Endodermal cell (in vitro differentiated cells): ENCODE measurements at regions not wholly inside any gene's neighbourhood (a gene's known extent, or its start where the extent isn't known, plus 50 kb on each side); places are given as distances from the start of the nearest gene placed in this dataset.

ENCODE experiments used
- DNase-seq: peaks from one replicate; pipeline ENCODE4 v3.0.0-alpha.2; 2017
- H3K27ac ChIP-seq: 2 replicates; pipeline ENCODE4 v1.5.1; 2013; ENCODE audit warnings: mild to moderate bottlenecking, low read depth, low read length, moderate library complexity
- H3K27me3 ChIP-seq: 2 replicates; pipeline ENCODE4 v1.6.1; 2013; ENCODE audit warnings: mild to moderate bottlenecking, low read length, moderate library complexity; ENCODE audit not compliant: insufficient read depth, control insufficient read depth, poor library complexity, severe bottlenecking
- H3K36me3 ChIP-seq: 2 replicates; pipeline ENCODE4 v1.7.0; 2013; ENCODE audit warnings: mild to moderate bottlenecking, low read length, moderate library complexity; ENCODE audit not compliant: control insufficient read depth, insufficient read depth
- H3K4me1 ChIP-seq: one replicate; pipeline ENCODE4 v1.7.0; 2013; ENCODE audit warnings: low read length; ENCODE audit not compliant: control insufficient read depth, insufficient read depth
- H3K4me3 ChIP-seq: 2 replicates; pipeline ENCODE4 v1.5.1; 2013; ENCODE audit warnings: mild to moderate bottlenecking, low read length, moderate library complexity
- H3K9ac ChIP-seq: 2 replicates; pipeline ENCODE4 v1.6.1; 2013; ENCODE audit warnings: mild to moderate bottlenecking, low read length, moderate library complexity; ENCODE audit not compliant: poor library complexity, severe bottlenecking; ENCODE audit errors: extremely low read depth
- H3K9me3 ChIP-seq: 2 replicates; pipeline ENCODE4 v1.6.1; 2013; ENCODE audit warnings: mild to moderate bottlenecking, low read length, moderate library complexity; ENCODE audit not compliant: control insufficient read depth
- H3K27ac Mint-ChIP-seq: 2 replicates; pipeline ENCODE4 v1.8.0; 2020; ENCODE audit warnings: mixed read lengths
- H3K27me3 Mint-ChIP-seq: 2 replicates; pipeline ENCODE4 v1.8.0; 2021; ENCODE audit warnings: mild to moderate bottlenecking, mixed read lengths; ENCODE audit not compliant: insufficient read depth
- H3K36me3 Mint-ChIP-seq: 2 replicates; pipeline ENCODE4 v1.8.0; 2020; ENCODE audit warnings: low read depth, mixed read lengths
- H3K4me1 Mint-ChIP-seq: 2 replicates; pipeline ENCODE4 v1.8.0; 2020; ENCODE audit warnings: mixed read lengths
- H3K4me3 Mint-ChIP-seq: 2 replicates; pipeline ENCODE4 v1.8.0; 2020; ENCODE audit warnings: mild to moderate bottlenecking, moderate library complexity, mixed read lengths
- H3K9me3 Mint-ChIP-seq: 2 replicates; pipeline ENCODE4 v1.8.0; 2020; ENCODE audit warnings: mild to moderate bottlenecking, mixed read lengths
- WGBS, 2 experiments: methylation state at CpG; one replicate each; pipeline versions ENCODE4 v1.1.5 to v1.1.7; 2013; ENCODE audit warnings: missing lambda C conversion rate in 2 of 2, mixed read lengths in 1 of 2; ENCODE audit not compliant: insufficient coverage in 1 of 2, insufficient read length in 1 of 2; 5-methylcytosine and 5-hydroxymethylcytosine counted together
- TF ChIP-seq, protein P1 (sequence below): fragments of 200-600 bp; sonication (generic); conservative IDR thresholded peaks from 2 replicates; pipeline ENCODE4 v1.5.0; 2021; ENCODE audit warnings: antibody characterized with exemption, mild to moderate bottlenecking

DNA sequence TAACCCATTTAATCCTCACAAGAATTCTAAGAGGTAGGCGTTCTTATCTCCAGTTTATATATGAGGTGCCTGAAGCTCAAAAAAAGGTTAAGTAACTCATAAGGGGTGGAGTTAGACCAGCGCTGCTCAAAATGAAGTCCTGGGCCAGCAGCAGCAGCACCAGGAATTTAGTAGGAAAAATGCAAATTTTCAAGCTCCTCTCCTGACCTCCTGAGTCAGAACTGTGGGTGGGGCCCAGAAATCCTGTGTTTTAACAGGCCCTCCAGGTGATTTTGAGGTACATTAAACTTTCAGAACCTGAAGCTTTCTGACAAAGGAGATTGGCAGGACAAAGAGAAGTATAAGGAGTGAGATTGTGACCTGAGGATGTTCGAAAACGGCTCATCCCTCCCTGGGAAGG is 66.0 kb upstream of the CCDC85A start:
- H3K4me1 ChIP-seq: no peaks in the 10 kb centered on the region
- H3K9me3 ChIP-seq: no peaks in the 10 kb centered on the region
- H3K4me3 ChIP-seq: no peak overlapping the region
- 70 to 75% methylated on average over 2 to 4 of the region's 4 CpGs for WGBS, 2 experiments
- H3K9me3 Mint-ChIP-seq: no peaks in the 10 kb centered on the region
- peaks cover 7% of the 10 kb centered on the region for H3K4me1 Mint-ChIP-seq
- H3K27ac ChIP-seq: no peak overlapping the region
- no peaks in the 10 kb centered on the region for H3K36me3 ChIP-seq
- TF ChIP-seq, protein P1, sequence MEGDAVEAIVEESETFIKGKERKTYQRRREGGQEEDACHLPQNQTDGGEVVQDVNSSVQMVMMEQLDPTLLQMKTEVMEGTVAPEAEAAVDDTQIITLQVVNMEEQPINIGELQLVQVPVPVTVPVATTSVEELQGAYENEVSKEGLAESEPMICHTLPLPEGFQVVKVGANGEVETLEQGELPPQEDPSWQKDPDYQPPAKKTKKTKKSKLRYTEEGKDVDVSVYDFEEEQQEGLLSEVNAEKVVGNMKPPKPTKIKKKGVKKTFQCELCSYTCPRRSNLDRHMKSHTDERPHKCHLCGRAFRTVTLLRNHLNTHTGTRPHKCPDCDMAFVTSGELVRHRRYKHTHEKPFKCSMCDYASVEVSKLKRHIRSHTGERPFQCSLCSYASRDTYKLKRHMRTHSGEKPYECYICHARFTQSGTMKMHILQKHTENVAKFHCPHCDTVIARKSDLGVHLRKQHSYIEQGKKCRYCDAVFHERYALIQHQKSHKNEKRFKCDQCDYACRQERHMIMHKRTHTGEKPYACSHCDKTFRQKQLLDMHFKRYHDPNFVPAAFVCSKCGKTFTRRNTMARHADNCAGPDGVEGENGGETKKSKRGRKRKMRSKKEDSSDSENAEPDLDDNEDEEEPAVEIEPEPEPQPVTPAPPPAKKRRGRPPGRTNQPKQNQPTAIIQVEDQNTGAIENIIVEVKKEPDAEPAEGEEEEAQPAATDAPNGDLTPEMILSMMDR: no peak
- H3K27me3 ChIP-seq: no peaks in the 10 kb centered on the region
- H3K27me3 Mint-ChIP-seq: peaks cover 3% of the 10 kb centered on the region
- peak; percentile 76 for DNase-seq
- no peak overlapping the region for H3K27ac Mint-ChIP-seq
- no peaks in the 10 kb centered on the region for H3K36me3 Mint-ChIP-seq
- no peak overlapping the region for H3K9ac ChIP-seq
- H3K4me3 Mint-ChIP-seq: no peak overlapping the region

DNA sequence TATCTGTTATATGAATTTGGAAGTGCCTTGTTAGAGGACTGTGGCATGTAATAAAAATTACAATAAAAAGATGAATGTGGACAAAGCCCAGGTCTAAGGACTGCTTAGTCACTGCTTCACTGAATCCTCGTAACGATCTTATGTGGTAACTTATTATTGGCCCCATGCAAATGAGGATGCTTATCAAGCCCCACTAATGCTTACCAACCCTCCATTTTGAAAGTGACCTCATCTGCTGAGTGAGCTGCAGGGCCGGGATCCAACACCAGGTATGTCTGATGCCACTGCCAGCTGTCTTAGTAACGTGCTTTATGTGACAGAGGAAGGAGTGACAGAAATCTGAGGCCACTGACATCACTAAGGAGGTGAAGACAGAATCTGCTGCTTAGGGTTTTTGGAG is 65.3 kb upstream of the CCDC85A start:
- Mint-ChIP-seq H3K27ac (peak overlapping the region; percentile 14), H3K9me3 (no peaks in the 10 kb centered on the region), H3K4me1 (peaks cover 7% of the 10 kb centered on the region), H3K36me3 (no peaks in the 10 kb centered on the region), H3K27me3 (peaks cover 3% of the 10 kb centered on the region), H3K4me3 (no peak overlapping the region)
- H3K27me3 ChIP-seq: no peaks in the 10 kb centered on the region
- WGBS, 2 experiments: 89 to 90% methylated on average over 4 of the region's 4 CpGs
- no peak overlapping the region for H3K9ac ChIP-seq
- H3K36me3 ChIP-seq: no peaks in the 10 kb centered on the region
- DNase-seq: peak; percentile 66
- no peak overlapping the region for H3K4me3 ChIP-seq
- H3K9me3 ChIP-seq: no peaks in the 10 kb centered on the region
- H3K4me1 ChIP-seq: peaks cover under 1% of the 10 kb centered on the region
- no peak overlapping the region for H3K27ac ChIP-seq
- TF ChIP-seq, protein P1: no peak

DNA sequence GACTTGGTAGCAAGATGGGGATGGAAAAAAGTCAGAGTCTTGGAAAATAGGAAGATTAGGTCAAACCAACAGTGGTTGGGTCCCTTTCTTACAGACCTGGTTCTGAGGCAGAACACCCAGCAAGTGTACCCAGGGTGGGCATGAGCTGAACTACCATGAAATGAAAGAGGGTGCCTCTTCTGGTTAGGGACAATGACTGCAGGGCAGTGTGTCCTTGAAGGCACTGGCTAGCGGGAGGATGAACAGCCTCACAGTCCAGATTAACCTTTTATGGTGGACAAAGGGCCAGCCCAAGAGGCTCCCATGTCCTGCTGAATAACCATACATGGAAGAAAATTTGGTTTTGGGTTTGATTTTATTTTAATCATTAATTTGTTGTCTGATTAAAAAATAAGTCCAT is 61.8 kb upstream of the CCDC85A start:
- Mint-ChIP-seq H3K36me3 (no peaks in the 10 kb centered on the region), H3K4me3 (no peak overlapping the region), H3K4me1 (peaks cover 12% of the 10 kb centered on the region), H3K9me3 (no peaks in the 10 kb centered on the region), H3K27ac (no peak overlapping the region), H3K27me3 (peaks cover 3% of the 10 kb centered on the region)
- TF ChIP-seq, protein P1: peak; percentile 41
- H3K36me3 ChIP-seq: no peaks in the 10 kb centered on the region
- peaks cover 3% of the 10 kb centered on the region for H3K4me1 ChIP-seq
- no peak for DNase-seq
- no peak overlapping the region for H3K9ac ChIP-seq
- H3K9me3 ChIP-seq: no peaks in the 10 kb centered on the region
- no peak overlapping the region for H3K4me3 ChIP-seq
- H3K27ac ChIP-seq: no peak overlapping the region
- no peaks in the 10 kb centered on the region for H3K27me3 ChIP-seq
- WGBS, 2 experiments: 93% methylated on average over 1 of the region's 1 CpG; no CpG with 5 or more reads in 1 of the 2 experiments
